Heart right ventricle (tissue), 16 donors: ENCODE measurements at regions not wholly inside any gene's neighbourhood (a gene's known extent, or its start where the extent isn't known, plus 50 kb on each side); places are given as distances from the start of the nearest gene placed in this dataset.
"Not testable (repeated sequence)": the region's sequence is repeated elsewhere in the genome, so short reads cannot be mapped to it uniquely, and the experiment has no call there.

ENCODE experiments used
- ATAC-seq, 8 donors: fragments of 200-7000 bp; cut with Tn5 transposase; one replicate each; pipeline ENCODE4 v1.9.1; 2020; ENCODE audit warnings: mild to moderate bottlenecking in 8 of 8, moderate library complexity in 8 of 8, moderate number of reproducible peaks in 1 of 8
- DNase-seq, 2 donors: peaks; one replicate each; pipeline ENCODE4 v3.0.0-alpha.2; 2020
- H3K27ac ChIP-seq, 10 donors: fragments of 200-600 bp; sonication (generic) in 2 of 10; one replicate each; pipeline versions ENCODE4 v1.5.0 to v1.8.0; 2020 to 2022; ENCODE audit warnings: mild to moderate bottlenecking in 3 of 10
- H3K27me3 ChIP-seq, 7 donors: fragments of 200-600 bp; one replicate each; pipeline ENCODE4 v1.8.0; 2021 to 2022; ENCODE audit warnings: mild to moderate bottlenecking in 2 of 7
- H3K36me3 ChIP-seq, 9 donors: fragments of 200-600 bp; sonication (generic) in 1 of 9; one replicate each; pipeline versions ENCODE4 v1.5.0 to v1.8.0; 2020 to 2022; ENCODE audit warnings: mild to moderate bottlenecking in 2 of 9
- H3K4me1 ChIP-seq, 9 donors: fragments of 200-600 bp; sonication (generic) in 1 of 9; one replicate each; pipeline versions ENCODE4 v1.5.0 to v1.8.0; 2020 to 2022; ENCODE audit warnings: mild to moderate bottlenecking in 4 of 9
- H3K4me3 ChIP-seq, 10 donors: fragments of 200-600 bp; sonication (generic) in 2 of 10; one replicate each; pipeline versions ENCODE4 v1.5.0 to v1.8.0; 2020 to 2022; ENCODE audit warnings: mild to moderate bottlenecking in 7 of 10, moderate library complexity in 2 of 10
- H3K9me3 ChIP-seq, 11 donors: fragments of 200-600 bp in 10 of 11; sonication (generic) in 2 of 11; one replicate each; pipeline versions ENCODE4 v1.5.0 to v1.8.0; 2013 to 2022; ENCODE audit warnings: mild to moderate bottlenecking in 2 of 11, control low read depth in 1 of 11, moderate library complexity in 1 of 11
- WGBS, 2 donors: extraction: QIAGEN DNeasy Blood & Tissue Kit; methylation state at CpG; one replicate each; pipeline ENCODE4 v1.1.7; 2013; ENCODE audit warnings: inconsistent platforms in 1 of 2; 5-methylcytosine and 5-hydroxymethylcytosine counted together
- intact Hi-C, 10 donors: fragments of 100-400 bp; cut with DNase I; formaldehyde crosslinking; loops; one replicate each; pipeline versions ENCODE4 v1.11.1 to v1.14.2; 2022
- TF ChIP-seq, protein P1 (sequence below), 9 donors: fragments of 200-600 bp; sonication (generic) in 2 of 9; IDR thresholded peaks; one replicate each; pipeline versions ENCODE4 v1.5.0 to v1.8.0; 2021 to 2022; ENCODE audit warnings: antibody characterized with exemption in 9 of 9, mild to moderate bottlenecking in 5 of 9, moderate library complexity in 1 of 9
- donor health status: Arrhythmogenic right ventricular cardiomyopathy.
- donor health status: ischemic (EF 13 %, LVEDD 7.1; RV severe dilation, severe dysfunction).
- donor health status: healthy with polysubstance abuse.
- donor health status: DM: no; HTN: yes; CAD: no.
- donor health status: DM: no; HTN: no; CAD: no.
- donor health status: ischemic (EF 25% LVEDD 6.9; RV normal size, moderate dysfunction).
- donor health status: ischemic (EF 25% LVEDD 5.7; RV mildly dilated, moderate dysfunction).
- donor health status: healthy.
- donor health status: DM: yes; HTN: yes; CAD: no.
- donor health status: Ischemic cardiomyopathy.
- donor health status: ischemic (EF 35%, LVEDD 5.7; RV mildly dilated, moderate dysfunction).
- donor health status: nonischemic (EF 11% LVEDD 7.7; RV severe dilation, severe dysfunction).
- donor health status: DM: yes; HTN: yes; CAD: no.
- donor health status: PGD.
- donor health status: ischemic (EF 29% LVEDD 5.4; RV normal size, mild dysfunction).
- donor health status: nonischemic (EF 23%, LVEDD 6.1; RV moderate dilation, normal function).

DNA sequence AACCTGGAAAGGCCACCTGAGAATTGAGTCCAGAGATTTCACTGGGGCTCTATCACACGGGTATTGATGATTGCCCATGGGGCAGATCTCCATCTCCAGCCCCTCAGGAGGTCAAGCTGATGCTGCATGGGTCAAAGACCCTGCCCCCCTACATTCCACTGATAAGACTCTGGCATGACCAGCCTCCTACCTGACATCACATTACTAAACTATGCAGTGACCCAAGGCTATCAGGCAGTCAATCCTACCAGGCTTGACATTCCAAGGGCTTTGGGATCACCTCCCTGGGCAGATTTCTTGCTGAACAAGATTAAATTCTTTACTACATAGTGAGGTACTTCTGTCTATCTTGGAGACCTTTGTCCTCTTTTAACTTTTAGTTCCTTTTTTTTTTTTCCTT, 192.7 kb upstream of the STS start:
- DNase-seq = no peak
- intact Hi-C loops = no loop called here
- no peak overlapping the region for H3K4me3 ChIP-seq
- no peaks in the 10 kb centered on the region for H3K27me3 ChIP-seq
- H3K27ac ChIP-seq = no peak overlapping the region
- WGBS, 2 donors = 36 to 47% methylated on average over 1 of the region's 1 CpG
- peaks cover 0 to 7% (median 0%) of the 10 kb centered on the region in 11 donors for H3K9me3 ChIP-seq
- H3K36me3 ChIP-seq = no peaks in the 10 kb centered on the region
- ATAC-seq = no peak
- TF ChIP-seq, protein P1, sequence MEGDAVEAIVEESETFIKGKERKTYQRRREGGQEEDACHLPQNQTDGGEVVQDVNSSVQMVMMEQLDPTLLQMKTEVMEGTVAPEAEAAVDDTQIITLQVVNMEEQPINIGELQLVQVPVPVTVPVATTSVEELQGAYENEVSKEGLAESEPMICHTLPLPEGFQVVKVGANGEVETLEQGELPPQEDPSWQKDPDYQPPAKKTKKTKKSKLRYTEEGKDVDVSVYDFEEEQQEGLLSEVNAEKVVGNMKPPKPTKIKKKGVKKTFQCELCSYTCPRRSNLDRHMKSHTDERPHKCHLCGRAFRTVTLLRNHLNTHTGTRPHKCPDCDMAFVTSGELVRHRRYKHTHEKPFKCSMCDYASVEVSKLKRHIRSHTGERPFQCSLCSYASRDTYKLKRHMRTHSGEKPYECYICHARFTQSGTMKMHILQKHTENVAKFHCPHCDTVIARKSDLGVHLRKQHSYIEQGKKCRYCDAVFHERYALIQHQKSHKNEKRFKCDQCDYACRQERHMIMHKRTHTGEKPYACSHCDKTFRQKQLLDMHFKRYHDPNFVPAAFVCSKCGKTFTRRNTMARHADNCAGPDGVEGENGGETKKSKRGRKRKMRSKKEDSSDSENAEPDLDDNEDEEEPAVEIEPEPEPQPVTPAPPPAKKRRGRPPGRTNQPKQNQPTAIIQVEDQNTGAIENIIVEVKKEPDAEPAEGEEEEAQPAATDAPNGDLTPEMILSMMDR (IDR thresholded peaks at IDR 0.05) = no peak
- H3K4me1 ChIP-seq = no peaks in the 10 kb centered on the region

GRCh38 chrX:6946168-6946567, 201.3 kb upstream of the STS start:
- WGBS, 2 donors = 72 to 77% methylated on average over 3 of the region's 3 CpGs
- H3K4me3 ChIP-seq = no peak overlapping the region

GRCh38 chrX:6941041-6941440, 206.5 kb upstream of the STS start:
- intact Hi-C loops = no loop called here
- Histone ChIP-seq H3K9me3 (no peaks in the 10 kb centered on the region), H3K36me3 (no peaks in the 10 kb centered on the region), H3K4me1 (no peaks in the 10 kb centered on the region), H3K27ac (no peak overlapping the region), H3K4me3 (no peak overlapping the region), H3K27me3 (no peaks in the 10 kb centered on the region)
- TF ChIP-seq, protein P1 (IDR thresholded peaks at IDR 0.05) = no peak
- ATAC-seq = no peak
- DNase-seq = no peak

More at GRCh38 chrX:6946168-6946567, 201.3 kb upstream of the STS start:
- no peak overlapping the region for H3K27ac ChIP-seq
- TF ChIP-seq, protein P1 (IDR thresholded peaks at IDR 0.05) = no peak
- H3K27me3 ChIP-seq = no peaks in the 10 kb centered on the region
- no peaks in the 10 kb centered on the region for H3K36me3 ChIP-seq
- H3K4me1 ChIP-seq = no peaks in the 10 kb centered on the region
- DNase-seq = no peak
- H3K9me3 ChIP-seq = peaks cover 0 to 13% (median 0%) of the 10 kb centered on the region in 11 donors
- intact Hi-C loops = no loop called here
- no peak for ATAC-seq

DNA sequence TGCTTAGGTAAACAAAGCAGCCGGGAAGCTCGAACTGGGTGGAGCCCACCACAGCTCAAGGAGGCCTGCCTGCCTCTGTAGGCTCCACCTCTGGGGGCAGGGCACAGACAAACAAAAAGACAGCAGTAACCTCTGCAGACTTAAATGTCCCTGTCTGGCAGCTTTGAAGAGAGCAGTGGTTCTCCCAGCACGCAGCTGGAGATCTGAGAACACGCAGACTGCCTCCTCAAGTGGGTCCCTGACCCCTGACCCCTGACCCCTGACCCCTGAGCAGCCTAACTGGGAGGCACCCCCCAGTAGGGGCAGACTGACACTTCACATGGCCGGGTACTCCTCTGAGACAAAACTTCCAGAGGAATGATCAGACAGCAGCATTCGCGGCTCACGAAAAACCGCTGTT, 214.6 kb upstream of the STS start:
- intact Hi-C loops, H3K36me3 ChIP-seq, H3K9me3 ChIP-seq, H3K4me1 ChIP-seq, H3K27ac ChIP-seq, H3K27me3 ChIP-seq, ATAC-seq, H3K4me3 ChIP-seq, DNase-seq: not testable (repeated sequence)
- 84 to 91% methylated on average over 6 to 7 of the region's 9 CpGs for WGBS, 2 donors

- DNase-seq (no peak), ATAC-seq (no peak)
- peaks cover 0 to 8% (median 0%) of the 10 kb centered on the region in 11 donors for H3K9me3 ChIP-seq
- no peaks in the 10 kb centered on the region for H3K36me3 ChIP-seq
- WGBS, 2 donors = 60 to 71% methylated on average over 4 of the region's 4 CpGs
- intact Hi-C loops = no loop called here
- no peaks in the 10 kb centered on the region for H3K4me1 ChIP-seq
- H3K27me3 ChIP-seq = no peaks in the 10 kb centered on the region
- TF ChIP-seq, protein P1 (IDR thresholded peaks at IDR 0.05) = no peak
- H3K4me3 ChIP-seq = no peak overlapping the region
- no peak overlapping the region for H3K27ac ChIP-seq
These were observed 217.1 kb upstream of the STS start for GRCh38 chrX:6930307-6930849.
